GM12865 (cell line): ENCODE measurements at regions not wholly inside any gene's neighbourhood (a gene's known extent, or its start where the extent isn't known, plus 50 kb on each side); places are given as distances from the start of the nearest gene placed in this dataset.

Experiments
- DNase-seq: peaks from one replicate; pipeline ENCODE4 v3.0.0; 2010; ENCODE audit warnings: low read depth
- H3K4me3 ChIP-seq: 2 replicates; pipeline ENCODE4 v1.5.1; 2011; ENCODE audit warnings: mild to moderate bottlenecking, low read depth, low read length, control low read depth
- TF ChIP-seq, protein P1 (sequence below): IDR thresholded peaks from 2 replicates; pipeline ENCODE4 v1.5.1; 2011; ENCODE audit warnings: low read length, control low read depth, low read depth, inconsistent platforms; ENCODE audit not compliant: insufficient read depth; ENCODE audit errors: missing control alignments

GRCh38 chr18:73791081-73791480, 356.6 kb downstream of the FBXO15 start:
- TF ChIP-seq, protein P1, sequence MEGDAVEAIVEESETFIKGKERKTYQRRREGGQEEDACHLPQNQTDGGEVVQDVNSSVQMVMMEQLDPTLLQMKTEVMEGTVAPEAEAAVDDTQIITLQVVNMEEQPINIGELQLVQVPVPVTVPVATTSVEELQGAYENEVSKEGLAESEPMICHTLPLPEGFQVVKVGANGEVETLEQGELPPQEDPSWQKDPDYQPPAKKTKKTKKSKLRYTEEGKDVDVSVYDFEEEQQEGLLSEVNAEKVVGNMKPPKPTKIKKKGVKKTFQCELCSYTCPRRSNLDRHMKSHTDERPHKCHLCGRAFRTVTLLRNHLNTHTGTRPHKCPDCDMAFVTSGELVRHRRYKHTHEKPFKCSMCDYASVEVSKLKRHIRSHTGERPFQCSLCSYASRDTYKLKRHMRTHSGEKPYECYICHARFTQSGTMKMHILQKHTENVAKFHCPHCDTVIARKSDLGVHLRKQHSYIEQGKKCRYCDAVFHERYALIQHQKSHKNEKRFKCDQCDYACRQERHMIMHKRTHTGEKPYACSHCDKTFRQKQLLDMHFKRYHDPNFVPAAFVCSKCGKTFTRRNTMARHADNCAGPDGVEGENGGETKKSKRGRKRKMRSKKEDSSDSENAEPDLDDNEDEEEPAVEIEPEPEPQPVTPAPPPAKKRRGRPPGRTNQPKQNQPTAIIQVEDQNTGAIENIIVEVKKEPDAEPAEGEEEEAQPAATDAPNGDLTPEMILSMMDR: no peak
- H3K4me3 ChIP-seq: no peak overlapping the region
- DNase-seq: no peak

- TF ChIP-seq, protein P1: no peak
- DNase-seq: no peak
These were observed 357.0 kb downstream of the FBXO15 start for GRCh38 chr18:73790587-73790986.

GRCh38 chr18:73787316-73787715, 360.3 kb downstream of the FBXO15 start:
- no peak for DNase-seq
- TF ChIP-seq, protein P1: no peak
- no peak overlapping the region for H3K4me3 ChIP-seq

More at GRCh38 chr18:73790587-73790986, 357.0 kb downstream of the FBXO15 start:
- H3K4me3 ChIP-seq: no peak overlapping the region

- H3K4me3 ChIP-seq: no peak overlapping the region
- DNase-seq: no peak
- TF ChIP-seq, protein P1: no peak
These were observed 362.3 kb downstream of the FBXO15 start for GRCh38 chr18:73785300-73785699.

GRCh38 chr18:73784853-73785252, 362.8 kb downstream of the FBXO15 start:
- no peak for DNase-seq
- TF ChIP-seq, protein P1: no peak

GRCh38 chr18:73782405-73782804, 365.2 kb downstream of the FBXO15 start:
- TF ChIP-seq, protein P1: no peak
- DNase-seq: no peak
- no peak overlapping the region for H3K4me3 ChIP-seq

More at GRCh38 chr18:73784853-73785252, 362.8 kb downstream of the FBXO15 start:
- H3K4me3 ChIP-seq: no peak overlapping the region

DNA sequence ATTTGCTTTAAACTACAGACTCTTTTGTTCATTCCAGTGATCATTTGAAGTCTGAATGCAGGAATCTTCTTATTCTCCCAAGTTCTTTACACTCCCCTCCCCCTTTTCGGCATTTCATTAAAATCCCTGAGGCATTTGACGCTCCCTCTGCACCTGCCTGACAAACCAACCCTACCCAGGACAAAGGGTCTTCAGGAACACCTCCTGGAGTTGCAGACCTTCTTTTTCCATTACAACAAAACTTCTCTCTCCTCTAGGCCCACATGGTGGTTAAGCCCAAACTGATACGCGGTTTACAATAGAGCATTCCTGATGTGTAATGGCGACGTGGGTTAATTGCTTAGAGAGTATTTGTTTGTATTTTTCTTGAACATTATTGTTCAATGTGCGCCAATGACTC, 367.4 kb downstream of the FBXO15 start:
- DNase-seq: no peak
- H3K4me3 ChIP-seq: no peak overlapping the region
- TF ChIP-seq, protein P1: no peak
